LNCAP (cell line): ENCODE measurements at regions not wholly inside any gene's neighbourhood (a gene's known extent, or its start where the extent isn't known, plus 50 kb on each side); places are given as distances from the start of the nearest gene placed in this dataset.
A peak's percentile ranks its signal among the peaks of the same experiment; 100 is the strongest.

Source experiments
- TF ChIP-seq, protein P1 (sequence below): fragments of 450-650 bp; IDR thresholded peaks from 2 replicates; pipeline ENCODE4 v1.5.1; 2017; ENCODE audit warnings: mild to moderate bottlenecking

DNA sequence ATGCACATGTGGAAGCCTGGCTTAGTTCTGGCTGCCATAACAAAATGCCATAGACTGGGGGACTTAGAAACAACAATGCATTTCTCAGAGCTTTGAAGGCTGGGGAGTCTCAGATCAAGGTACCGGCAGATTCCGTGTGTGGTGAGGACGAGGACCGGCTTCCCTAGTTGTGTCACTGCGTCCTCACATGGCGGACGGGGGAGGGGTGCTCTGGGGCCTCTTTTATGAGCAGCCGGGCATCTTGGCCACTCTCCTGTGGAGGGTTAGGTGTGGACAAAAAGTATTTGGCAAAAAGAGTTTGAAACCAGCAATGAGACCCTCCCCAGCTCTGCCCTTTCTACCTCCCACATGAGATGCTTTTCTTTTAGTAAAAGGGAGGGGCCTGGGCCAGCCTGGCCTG is 118.5 kb upstream of the LPCAT1 start:
- TF ChIP-seq, protein P1, sequence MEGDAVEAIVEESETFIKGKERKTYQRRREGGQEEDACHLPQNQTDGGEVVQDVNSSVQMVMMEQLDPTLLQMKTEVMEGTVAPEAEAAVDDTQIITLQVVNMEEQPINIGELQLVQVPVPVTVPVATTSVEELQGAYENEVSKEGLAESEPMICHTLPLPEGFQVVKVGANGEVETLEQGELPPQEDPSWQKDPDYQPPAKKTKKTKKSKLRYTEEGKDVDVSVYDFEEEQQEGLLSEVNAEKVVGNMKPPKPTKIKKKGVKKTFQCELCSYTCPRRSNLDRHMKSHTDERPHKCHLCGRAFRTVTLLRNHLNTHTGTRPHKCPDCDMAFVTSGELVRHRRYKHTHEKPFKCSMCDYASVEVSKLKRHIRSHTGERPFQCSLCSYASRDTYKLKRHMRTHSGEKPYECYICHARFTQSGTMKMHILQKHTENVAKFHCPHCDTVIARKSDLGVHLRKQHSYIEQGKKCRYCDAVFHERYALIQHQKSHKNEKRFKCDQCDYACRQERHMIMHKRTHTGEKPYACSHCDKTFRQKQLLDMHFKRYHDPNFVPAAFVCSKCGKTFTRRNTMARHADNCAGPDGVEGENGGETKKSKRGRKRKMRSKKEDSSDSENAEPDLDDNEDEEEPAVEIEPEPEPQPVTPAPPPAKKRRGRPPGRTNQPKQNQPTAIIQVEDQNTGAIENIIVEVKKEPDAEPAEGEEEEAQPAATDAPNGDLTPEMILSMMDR, result no peak

DNA sequence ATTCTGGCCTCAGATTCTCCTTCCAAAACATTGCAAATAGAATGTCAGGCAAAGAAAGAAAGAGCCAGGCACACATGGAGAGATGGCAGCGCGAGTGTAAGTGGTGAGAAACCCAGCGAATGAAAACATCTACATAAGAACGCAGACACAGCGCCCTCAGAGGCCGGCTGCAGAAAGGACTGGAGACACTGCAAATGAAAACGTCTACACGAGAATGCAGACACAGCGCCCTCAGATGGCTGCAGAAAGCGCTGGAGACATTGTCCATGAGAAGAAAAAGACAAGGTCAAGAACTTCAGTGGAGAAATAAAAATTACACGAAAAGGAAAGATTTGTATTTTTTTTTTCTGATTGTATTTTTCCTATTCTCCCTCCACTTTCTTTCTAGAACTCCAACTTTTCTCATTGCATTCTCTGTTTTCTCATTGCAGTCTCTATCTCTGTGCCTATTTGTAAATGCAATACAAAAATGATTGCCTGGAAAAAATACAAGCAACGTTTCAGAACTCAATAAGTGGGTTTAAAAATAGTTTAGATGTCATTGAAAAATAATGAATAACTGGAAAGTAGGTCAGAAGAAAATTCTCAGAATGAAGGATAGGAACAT is 117.9 kb upstream of the LPCAT1 start:
- TF ChIP-seq, protein P1, result peak; percentile 98

DNA sequence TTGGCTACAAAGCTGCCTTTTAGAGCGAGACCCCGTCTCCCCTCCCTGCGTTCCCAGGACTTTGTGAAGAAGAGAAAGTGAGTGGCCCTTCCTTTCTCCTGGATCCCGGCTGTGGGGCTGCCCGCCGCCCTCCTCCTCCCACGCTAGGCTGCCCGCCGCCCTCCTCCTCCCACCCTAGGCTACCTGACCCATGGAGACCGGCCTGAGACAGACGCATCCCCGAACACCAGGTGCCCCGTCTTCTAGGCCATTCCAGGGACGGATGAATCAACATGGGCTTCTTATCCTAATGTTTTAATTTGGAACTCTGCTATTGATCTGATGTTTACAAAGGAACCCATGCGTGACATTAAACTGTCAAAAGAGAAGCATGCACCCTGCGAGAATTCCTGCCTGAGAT is 117.3 kb upstream of the LPCAT1 start:
- TF ChIP-seq, protein P1, result no peak

DNA sequence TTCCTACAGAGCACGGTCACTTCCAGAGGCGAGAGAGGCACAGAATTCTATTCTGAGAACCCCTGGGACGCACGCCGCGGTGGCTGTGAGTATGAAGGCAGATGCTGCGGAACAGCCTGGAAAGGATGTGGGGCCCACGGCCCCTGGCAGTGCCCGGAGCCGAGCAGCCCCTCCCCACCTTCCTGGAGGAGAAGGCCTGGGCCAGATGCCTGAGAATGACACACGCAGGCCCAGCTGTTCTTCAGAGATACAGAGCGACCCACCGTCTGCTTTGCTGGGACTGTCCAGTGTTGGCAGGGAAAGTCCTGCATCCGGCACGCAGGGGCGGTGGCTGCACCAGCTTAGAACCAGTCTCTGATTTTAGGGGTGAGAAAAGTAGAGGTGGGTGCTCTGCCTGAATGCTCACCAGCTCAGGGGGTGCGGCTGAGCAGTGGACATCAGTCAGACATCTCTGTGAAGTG is 116.7 kb upstream of the LPCAT1 start:
- TF ChIP-seq, protein P1, result no peak

DNA sequence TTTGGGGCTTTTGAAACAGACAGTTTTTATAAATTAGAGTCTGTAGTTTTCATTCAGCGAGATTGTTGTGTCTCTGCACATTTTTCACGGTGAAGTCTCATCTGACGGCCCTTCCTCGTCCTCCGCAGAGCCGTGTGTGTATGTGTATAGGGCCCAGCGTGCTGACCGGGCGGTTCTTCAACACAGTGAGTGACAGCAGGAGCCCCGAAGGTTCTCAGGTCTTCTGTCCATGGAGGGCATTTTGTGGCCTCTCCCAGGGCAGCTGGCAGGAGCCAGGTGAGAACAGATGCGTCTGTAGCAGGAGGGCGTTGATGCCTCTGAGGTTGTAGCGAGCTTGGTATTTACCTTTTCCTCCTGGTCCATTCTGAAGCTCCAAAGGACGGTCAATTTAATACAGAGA is 116.0 kb upstream of the LPCAT1 start:
- TF ChIP-seq, protein P1, result no peak

DNA sequence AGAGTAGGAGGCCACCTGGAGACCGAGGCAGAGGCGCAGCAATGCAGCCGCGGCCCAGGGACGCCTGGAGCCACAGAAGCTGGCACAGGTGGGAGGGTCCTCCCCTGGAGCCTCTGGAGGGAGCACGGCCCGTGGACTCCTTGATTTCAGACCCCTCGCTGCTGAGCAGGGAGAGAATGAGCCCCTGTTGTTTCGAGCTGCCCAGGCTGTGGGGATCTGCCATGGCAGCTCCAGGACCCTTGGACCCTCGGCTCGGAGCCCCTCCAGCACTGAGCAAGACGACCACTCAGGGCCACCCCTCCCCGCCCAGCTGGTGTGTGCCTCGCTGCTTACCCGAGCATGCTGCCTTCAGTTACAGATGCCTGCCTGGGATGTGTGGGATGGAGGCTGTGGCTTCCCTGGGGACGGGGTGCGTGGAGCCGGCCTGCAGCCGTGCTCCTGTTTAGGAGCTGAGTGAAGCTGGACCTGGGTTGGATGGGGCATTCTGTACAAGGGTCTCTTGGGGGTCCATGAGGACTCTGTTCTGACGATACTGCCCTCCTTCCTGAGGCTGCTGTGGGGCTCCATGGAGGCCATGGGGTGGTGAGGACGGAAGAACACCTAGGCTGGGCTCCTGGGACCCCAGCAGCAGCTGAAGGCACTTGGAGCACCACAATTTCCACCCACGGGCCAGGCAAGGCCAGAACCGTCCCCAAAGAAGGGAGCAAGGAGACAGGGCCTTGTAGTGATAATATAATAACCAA is 115.1 kb upstream of the LPCAT1 start:
- TF ChIP-seq, protein P1, result no peak

DNA sequence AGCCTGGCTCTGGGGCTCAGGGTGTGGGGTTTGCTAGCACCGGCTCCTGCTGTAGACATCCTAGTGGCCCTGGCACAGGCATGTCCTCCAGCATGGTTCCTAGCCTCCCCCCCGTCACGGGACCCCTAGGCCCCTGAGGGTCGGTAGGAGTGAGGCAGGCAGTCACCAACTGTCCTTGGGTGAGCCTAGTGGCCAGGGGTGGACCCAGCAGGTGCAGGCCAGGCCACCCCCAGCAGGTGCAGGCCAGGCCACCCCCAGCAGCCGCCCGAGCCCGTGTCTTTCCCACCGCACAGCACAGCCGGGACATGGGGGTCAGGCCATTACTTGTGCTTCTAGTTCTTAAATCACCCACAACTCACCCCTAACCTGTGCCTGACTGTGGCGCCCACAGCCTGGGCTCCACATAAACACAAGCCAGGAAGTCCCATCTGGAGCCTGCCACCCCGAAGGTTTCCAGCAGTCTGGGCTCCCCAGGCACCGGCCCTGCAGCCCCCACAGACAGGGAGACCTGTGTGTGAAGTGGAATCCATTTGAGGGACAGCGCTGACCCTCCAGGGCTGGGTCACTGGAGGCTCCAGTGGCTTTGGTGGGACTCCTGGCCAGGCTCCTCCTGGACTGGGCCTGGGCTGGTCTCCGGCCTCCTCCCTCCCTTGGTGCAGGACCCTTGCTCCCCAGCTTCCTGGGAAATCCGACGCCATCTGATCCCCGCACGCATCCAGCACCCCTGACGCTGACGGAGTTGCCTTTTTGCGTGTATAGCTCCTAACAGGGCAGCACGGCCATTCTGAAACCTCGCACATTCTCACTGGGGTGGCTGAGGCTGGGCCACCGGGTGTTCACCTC is 114.1 kb upstream of the LPCAT1 start:
- TF ChIP-seq, protein P1, result no peak
